OCI-M2 (cell line): ENCODE measurements at regions not wholly inside any gene's neighbourhood (a gene's known extent, or its start where the extent isn't known, plus 50 kb on each side); places are given as distances from the start of the nearest gene placed in this dataset.
"Not testable (repeated sequence)": the region's sequence is repeated elsewhere in the genome, so short reads cannot be mapped to it uniquely, and the experiment has no call there.

Experiments used
- DNase-seq: peaks from one replicate; lab custom pipeline; 2025; ENCODE audit not compliant: unreplicated experiment; lab: John Stamatoyannopoulos, UW

DNA sequence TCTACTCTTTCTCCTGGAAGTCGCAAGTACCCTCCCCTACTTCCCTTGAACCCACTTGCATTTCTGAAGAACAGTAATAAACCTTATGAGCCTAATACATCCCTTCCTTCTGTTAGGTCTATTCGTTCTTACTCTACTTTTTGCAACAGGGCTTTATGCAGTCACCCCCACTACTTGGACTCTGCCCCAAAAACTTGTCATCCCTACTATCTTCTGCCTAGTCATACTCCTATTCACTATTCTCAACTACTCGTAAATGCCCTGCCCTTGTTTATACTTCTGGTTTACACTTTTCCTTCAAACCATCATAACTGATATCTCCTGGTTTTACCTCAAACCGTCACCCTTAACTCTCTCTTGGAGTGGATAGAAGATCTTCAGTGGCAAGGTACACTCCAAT, 55.2 kb upstream of the SLIT2 start:
- no peak for DNase-seq

DNA sequence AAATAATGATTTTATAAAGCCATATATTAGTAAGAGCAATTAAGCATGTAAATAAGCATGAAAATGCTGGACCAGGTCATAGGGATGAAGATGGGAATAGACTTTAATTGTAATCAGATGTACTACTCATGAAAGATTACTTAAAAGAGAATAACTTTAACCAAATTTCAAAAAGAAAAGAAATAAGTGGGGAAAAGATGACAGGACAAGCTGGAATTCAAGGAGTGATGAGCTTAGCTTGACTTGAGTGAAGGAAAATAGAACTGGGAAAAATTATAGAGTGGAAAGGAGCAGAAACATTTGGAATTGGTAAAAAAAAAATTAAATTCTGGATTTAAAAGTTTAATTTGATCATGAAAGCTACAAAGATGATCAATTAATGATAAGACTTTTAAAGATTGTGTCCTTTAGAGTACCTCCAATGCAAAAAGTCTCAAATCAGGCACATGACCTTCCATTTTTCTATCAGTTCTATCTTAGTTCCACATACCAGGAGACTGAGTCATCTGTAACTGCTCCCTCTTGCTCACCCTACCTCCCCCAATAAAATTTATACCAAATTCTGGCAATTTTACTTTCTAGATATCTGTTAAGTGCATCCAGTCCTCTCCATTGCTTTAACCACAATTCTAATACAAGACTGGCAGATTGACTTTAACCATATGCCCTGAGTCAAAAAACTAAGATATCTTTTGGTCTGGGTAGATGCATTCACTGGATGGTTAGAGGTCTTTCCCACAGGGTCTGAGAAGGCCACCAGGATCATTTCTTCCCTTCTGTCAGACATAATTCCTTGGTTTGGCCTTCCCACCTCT, 56.4 kb upstream of the SLIT2 start:
- no peak for DNase-seq

DNA sequence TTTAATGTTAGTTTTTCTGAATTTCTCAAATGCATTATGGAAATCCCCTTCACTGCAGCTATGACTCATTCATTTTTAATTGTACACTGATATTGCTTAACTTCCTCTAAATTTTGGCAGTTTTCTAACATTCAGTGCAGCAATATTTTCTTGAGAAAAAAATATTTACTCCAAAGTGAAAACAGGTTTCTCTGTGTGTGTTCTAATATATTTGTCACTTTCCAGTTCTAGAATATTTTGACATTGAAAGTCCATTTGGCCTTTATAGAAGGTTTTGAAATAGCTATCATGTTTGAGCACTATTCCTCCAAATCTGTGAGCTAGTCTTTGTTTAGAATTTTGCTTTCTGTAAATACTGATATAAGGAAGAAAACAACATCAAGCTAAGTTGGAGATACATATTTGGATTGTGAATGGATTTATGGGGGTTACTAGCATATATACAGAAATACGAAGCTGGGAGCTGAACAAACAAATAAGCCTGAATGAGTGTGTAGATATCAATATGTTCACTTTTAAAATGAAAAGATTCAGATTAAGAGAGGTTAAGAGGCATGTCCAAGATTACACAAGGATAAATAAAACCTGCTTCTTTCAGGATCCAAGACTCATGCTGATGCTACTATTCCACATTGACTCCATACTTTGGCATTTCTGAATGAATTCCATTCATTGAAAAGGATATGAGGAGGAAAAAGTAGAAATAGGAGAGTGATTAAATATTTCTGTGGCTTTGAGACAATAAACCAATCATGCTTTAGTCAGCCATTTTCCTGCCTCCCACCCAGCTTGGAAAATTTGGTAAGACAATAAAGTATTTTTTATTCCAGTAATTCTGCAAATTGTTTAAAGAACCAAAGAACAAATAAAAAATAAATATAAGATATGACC, 57.3 kb upstream of the SLIT2 start:
- DNase-seq = no peak

DNA sequence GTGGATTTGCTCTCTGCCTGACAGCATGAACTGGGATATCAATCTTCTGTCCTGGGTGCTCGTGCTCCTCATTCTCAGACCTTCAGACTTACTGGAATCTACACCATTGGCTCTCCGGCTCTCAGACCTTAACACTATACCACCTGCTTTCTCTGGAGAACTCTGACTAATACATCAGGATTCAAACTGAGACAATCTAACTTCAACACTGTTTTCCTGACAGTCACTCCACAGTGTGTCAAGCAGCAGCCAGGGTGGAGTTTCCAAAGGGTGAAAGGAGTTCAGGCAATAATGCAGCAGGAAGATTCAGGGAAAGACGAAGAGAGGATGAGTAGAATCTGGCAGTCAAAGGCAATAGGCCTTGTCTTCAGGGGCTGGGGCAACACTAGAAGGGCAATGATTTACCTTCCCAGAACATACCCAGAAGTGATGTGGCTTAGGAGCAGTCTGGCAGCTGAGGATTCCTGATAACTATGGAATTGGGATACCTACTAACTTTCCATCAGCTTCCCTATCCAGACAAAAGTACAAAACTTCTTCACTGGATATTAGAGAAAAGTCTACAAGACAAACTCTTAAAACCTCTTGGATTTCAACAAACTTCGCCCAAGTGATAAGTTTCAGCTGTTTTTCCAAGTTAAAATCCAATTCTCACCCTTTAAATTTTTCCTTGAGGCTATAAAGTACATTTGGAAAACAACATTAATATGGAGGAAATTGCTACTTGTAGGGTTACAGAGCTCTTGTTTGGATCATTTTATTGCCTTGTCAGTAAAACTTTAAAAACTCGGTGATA, 58.4 kb upstream of the SLIT2 start:
- DNase-seq = no peak

DNA sequence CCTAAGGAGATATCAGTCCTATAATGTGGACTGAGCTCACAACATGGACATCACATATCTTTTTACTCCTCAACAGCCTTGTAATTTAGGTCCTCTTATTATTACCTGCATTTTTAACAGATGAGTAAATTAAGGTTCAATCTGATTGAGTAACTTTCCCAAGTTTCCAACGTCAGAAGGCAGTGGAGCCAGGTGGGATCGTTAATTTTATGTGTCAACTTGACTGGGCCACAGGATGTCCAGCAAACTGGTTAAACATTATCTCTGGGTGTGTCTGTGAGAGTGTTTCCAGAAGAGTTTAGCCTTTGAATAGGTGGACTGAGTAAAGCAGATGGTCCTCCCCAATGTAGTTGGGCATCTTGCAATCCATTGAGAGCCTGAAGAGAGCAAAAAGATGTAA, 59.0 kb upstream of the SLIT2 start:
- no peak for DNase-seq

DNA sequence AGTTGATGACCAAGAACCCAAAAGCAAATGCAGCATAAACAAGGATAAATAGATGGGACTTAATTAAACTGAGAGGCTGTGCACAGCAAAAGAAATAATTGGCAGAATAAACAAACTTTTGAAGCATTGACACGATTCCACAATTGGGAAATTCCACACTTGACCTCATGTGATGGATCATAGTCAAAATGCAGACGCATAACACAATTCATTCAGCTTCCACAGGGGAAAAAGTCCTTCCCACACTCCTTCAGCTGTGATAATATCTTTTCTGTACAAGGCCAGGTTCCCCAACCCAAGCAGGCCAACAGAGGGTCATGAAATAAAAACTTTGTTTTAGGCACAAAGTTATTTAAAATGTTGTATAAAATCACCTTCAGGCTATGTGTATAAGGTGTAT, 66.6 kb upstream of the SLIT2 start:
- no peak for DNase-seq

DNA sequence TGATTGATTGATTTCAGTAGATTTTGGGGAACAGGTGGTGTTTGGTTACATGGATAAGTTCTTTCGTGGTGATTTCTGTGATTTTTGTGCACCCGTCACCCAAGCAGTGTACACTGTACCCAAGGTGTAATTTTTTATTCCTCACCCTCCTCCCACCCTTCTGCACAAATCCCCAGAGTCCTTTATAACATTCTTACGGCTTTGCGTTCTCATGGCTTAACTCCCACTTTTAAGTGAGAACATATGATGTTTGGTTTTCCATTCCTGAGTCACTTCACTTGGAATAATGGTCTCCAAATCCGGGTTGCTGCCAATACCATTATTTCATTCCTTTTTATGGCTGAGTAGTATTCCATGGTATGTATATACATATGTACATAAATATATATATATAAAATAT, 68.6 kb upstream of the SLIT2 start:
- DNase-seq = not testable (repeated sequence)

DNA sequence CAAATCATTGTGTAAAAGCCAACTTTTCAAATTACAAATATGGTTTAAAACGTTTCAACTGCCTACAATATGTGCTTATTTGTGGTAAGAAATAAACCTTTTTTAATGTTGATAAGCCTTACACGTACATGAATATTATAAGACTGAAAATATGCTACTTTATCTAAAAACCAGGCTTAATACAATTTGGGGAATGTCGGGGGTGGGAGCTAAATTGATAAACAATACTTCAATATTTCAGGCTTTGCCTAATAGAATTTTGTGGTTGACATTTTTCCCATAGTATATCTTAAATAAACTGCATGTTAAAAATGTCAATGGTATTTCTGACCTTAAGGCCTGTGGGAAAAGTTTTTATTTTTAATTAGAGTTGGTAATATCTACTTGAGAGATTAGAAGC, 69.8 kb upstream of the SLIT2 start:
- DNase-seq = no peak

DNA sequence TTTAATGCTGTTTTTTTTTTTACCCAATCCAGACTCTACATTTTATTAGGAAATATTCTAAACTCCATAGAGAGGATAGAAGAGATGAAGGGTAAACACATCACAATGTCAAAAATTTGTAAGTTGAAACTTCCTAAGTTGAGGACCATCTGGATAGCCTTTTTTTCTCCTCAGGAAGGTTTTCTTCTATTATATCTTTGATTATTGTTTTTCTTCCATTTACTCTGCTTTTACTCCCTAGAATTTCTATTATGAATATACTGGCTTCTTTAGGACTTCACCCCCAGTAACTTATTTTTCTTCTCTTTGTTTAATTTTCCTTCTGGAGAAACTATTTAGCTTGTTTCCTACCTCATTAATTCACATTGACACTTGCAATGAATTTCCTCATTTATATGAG, 71.2 kb upstream of the SLIT2 start:
- no peak for DNase-seq

DNA sequence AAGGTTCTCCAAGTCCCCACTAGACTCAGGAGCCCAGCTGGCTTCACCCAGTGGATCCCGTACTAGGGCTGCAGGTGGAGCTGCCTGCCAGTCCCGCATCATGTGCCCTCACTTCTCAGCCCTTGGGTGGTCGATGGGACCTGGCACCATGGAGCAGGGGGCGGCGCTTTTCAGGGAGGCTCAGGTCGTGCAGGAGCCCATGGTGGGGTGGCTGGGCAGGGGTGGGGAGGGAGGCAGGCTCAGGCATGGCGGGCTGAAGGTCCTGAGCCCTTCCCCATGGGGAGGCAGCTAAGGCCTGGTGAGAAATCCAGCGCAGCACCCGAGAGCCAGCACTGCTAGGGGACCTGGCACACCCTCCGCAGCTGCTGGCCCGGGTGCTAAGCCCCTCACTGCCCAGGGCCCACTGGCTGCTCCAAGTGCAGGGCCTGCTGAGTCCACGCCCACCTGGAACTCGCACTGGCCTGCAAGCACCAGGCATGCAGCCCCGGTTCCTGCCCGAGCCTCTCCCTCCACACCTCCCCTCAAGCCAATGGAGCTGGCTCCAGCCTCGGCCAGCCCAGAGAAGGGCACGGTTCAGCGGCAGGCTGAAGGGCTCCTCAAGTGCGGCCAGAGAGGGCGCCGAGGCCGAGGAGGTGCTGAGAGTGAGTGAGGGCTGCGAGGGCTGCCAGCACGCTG, 72.7 kb upstream of the SLIT2 start:
- DNase-seq = no peak

DNA sequence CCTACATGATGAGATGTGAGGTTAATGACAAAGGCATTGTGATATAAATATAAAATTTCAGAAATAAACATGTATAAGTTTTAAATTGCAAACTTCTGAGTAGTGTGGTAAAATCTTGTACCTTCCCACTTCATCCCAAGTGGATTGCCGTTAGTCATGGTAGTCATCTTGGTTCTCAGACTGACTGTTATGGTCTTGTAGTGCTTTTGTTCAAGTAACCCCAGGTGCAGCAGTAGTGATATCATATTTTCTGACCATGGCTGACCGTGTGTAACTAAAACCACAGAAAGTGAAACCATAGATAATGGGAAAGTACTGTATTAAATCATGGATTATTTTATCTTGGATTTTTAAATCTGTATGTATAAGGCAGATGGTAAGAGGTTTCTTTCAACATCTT, 74.8 kb upstream of the SLIT2 start:
- no peak for DNase-seq

DNA sequence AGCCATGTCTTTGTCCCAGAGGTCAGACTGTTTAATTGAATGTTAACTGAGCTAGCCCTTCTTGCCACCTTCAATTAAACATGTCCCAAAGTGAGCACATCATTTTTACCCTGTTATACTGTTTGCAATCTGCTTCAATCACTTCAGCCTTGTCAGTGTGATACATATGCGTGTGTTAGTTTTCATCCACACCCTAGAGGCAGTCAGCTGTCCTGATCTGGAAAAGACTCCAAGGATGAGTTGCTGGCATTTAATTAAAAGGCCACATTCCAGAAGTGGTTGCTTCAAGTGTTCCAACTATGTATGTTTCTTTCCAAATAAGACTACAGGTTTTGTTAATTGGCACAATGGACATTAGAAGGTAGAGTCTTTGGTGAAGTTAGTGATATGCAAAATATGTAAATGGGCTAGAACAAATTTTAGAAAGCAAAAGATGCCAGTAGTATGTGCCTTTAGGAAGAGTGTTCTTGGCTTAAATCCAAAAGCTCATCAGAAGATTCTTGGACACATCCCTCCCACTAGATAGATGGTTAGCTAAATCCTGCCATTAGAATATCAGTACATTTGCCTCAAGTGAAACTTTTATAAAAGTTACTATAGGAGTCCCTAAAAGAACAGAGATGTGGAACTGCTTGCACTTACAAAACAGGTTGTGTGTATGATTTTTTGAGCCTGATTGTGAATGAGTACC, 79.5 kb upstream of the SLIT2 start:
- DNase-seq = no peak

DNA sequence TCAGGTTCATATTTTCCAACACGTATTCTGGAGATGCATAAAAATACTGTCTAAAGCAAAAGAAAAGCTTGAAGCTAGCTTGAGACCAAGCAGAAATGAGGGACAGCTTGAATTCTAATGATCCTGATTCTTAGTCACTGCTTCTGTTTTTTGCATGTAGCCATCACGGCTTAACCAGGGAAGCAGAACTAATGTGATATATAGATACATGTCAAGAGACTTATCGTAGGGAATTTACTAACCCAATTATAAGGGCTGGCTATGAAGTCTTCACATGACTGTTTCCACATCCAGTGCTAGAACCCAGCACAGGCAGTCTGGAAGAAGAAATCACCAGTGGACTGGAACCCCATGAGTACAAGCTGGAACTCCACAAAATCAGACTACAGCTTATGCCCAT, 85.2 kb upstream of the SLIT2 start:
- no peak for DNase-seq

DNA sequence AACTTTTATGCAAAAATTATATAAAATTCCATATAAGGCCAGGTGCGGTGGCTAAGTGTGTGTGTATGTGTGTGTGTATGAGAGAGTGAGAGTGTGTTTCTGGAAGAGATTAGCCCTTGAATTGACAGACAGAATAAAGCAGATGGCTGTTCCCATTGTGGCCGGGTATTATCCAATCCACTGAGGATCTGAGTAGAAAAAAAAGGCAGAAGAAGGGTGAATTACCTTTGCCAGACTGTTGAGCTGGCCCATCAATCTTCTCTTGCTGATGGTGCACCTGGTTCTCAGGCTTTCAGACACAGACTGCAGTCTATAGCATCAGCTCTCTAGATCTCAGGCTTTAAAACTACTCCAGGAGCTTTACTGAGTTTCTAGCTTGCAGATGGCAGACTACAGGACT, 92.2 kb upstream of the SLIT2 start:
- DNase-seq = no peak

DNA sequence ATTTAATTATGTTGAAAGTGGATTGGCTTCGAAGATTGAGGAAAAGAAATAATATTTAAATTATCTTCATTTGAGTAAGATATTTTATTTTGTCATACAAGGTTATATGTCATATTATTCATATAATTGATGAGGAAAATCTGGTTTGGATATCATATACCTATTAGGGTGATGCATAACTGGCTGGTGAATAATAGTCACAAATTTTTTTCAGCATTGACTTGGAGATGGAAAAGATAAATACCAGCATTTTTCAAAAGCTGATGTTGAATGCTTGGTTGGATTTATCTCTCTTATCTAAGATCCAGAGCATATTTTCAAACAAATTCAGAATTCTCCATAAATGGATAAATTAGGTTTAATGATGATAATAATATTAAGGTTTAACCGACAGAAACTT, 93.5 kb upstream of the SLIT2 start:
- no peak for DNase-seq

DNA sequence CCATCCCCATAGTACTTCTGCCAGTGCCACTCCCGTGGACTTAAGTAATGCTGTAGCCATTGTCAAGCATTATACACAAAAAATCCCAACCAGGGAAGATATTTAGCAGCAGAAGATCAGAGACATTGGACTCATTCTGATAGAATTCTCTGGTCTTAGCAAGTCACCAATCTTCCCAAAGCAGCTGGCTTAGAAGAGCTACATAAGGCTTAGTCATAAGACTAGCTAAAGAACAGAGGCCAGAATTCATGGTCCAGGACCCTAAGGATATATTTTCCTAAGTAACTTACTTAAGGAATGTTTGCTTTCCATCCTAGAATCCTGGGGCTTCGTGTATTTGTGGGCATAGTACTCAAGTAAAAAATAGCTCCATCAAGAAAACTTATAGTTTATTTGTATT, 100.3 kb upstream of the SLIT2 start:
- no peak for DNase-seq

DNA sequence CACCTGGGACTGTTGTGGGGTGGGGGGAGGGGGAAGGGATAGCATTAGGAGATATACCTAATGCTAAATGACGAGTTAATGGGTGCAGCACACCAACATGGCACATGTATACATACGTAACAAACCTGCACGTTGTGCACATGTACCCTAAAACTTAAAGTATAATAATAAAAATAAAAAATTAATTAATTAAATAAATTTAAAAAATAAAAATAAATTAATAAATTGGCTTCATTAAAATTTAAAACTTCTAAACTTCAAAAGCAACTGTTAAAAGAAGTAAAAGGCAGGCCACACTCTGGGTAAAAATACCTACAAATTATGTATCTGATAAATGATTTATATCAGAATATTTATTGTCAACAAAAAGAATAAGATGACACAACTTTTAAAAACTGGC, 102.6 kb upstream of the SLIT2 start:
- DNase-seq = not testable (repeated sequence)

DNA sequence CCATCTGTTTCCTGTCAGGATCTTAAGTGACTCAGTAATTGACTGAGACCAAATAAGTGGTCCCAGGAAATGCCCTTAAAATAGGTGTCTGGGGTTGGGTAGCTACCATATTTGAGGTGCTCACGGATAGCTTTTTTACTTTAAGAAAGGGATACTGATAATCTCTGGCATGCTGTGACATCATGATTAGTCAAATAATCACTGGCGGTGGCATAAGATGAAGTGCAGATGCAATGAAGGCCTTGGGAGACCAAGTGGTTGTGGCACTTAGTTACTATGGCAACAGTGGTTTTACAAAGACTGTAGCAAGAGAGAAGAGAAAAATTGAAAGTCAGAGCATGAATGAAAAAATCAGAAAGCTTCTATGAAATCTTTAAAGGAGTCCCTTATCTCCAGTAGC, 114.5 kb upstream of the SLIT2 start:
- DNase-seq = no peak

DNA sequence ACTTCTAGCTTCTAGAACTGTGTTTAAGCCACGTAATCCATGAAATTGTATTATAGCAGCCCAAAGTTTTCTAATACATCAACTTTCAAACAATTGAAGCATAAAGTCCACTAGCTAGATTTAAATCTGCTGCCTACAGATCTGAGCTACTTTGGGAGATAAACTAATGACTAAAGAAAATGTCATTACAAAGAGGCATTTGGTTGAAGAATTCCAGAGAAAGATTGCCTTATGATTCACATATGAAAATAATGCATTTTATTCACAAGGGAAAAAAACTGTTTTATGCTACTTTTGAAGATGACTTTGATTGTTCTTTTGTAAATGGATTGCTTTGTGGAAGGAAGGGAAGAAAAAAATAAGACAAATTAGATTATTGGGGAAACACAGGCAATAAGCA, 124.1 kb upstream of the SLIT2 start:
- no peak for DNase-seq

DNA sequence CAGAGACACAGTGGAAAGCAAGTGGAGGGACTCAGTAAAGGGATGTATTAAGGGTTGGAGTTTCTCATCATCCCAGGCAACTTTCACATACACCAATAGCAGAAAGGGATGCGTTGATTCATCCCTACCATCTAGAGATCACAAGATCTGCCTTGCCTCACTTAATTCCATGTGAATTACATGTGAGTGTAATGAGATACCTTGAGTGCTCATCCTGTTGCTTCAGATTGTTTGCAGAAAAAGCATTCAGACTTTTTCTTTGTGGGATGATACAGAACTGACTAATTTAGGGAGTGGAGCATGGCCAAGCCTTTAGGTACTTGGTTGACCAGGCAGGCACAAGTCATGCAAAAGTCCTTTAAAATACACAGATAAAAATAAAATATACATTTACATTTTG, 124.8 kb upstream of the SLIT2 start:
- no peak for DNase-seq
